H1 (cell line): ENCODE measurements at regions not wholly inside any gene's neighbourhood (a gene's known extent, or its start where the extent isn't known, plus 50 kb on each side); places are given as distances from the start of the nearest gene placed in this dataset.

Source experiments
- TF ChIP-seq, protein P1 (sequence below): fragments of 300-600 bp; sonication (generic); IDR thresholded peaks from 2 replicates; pipeline ENCODE4 v1.7.1; 2012; ENCODE audit warnings: low read length, moderate library complexity, mild to moderate bottlenecking, inconsistent platforms; ENCODE audit not compliant: insufficient replicate concordance

DNA sequence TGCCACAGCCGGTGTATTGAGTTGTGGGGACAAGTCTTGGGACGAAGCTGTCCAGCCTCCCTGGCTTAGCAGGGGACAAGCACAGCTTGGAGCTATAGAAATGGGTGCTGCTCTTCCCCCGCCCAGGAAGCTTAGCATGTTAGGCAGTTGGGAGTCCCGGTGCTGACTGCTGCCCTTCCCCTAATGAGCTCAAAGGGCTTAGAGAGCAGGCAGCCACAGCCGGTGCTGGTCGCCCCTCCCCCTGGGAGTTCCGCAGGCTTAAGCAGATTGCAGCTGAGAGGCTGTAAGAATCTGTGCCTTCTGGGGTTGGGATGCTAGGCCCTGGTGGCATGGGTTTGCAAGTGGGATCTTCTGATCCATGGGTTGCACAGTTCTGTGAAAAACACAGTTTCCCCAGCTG lies 237.3 kb downstream of the DCDC2C start (continued):
- TF ChIP-seq, protein P1, sequence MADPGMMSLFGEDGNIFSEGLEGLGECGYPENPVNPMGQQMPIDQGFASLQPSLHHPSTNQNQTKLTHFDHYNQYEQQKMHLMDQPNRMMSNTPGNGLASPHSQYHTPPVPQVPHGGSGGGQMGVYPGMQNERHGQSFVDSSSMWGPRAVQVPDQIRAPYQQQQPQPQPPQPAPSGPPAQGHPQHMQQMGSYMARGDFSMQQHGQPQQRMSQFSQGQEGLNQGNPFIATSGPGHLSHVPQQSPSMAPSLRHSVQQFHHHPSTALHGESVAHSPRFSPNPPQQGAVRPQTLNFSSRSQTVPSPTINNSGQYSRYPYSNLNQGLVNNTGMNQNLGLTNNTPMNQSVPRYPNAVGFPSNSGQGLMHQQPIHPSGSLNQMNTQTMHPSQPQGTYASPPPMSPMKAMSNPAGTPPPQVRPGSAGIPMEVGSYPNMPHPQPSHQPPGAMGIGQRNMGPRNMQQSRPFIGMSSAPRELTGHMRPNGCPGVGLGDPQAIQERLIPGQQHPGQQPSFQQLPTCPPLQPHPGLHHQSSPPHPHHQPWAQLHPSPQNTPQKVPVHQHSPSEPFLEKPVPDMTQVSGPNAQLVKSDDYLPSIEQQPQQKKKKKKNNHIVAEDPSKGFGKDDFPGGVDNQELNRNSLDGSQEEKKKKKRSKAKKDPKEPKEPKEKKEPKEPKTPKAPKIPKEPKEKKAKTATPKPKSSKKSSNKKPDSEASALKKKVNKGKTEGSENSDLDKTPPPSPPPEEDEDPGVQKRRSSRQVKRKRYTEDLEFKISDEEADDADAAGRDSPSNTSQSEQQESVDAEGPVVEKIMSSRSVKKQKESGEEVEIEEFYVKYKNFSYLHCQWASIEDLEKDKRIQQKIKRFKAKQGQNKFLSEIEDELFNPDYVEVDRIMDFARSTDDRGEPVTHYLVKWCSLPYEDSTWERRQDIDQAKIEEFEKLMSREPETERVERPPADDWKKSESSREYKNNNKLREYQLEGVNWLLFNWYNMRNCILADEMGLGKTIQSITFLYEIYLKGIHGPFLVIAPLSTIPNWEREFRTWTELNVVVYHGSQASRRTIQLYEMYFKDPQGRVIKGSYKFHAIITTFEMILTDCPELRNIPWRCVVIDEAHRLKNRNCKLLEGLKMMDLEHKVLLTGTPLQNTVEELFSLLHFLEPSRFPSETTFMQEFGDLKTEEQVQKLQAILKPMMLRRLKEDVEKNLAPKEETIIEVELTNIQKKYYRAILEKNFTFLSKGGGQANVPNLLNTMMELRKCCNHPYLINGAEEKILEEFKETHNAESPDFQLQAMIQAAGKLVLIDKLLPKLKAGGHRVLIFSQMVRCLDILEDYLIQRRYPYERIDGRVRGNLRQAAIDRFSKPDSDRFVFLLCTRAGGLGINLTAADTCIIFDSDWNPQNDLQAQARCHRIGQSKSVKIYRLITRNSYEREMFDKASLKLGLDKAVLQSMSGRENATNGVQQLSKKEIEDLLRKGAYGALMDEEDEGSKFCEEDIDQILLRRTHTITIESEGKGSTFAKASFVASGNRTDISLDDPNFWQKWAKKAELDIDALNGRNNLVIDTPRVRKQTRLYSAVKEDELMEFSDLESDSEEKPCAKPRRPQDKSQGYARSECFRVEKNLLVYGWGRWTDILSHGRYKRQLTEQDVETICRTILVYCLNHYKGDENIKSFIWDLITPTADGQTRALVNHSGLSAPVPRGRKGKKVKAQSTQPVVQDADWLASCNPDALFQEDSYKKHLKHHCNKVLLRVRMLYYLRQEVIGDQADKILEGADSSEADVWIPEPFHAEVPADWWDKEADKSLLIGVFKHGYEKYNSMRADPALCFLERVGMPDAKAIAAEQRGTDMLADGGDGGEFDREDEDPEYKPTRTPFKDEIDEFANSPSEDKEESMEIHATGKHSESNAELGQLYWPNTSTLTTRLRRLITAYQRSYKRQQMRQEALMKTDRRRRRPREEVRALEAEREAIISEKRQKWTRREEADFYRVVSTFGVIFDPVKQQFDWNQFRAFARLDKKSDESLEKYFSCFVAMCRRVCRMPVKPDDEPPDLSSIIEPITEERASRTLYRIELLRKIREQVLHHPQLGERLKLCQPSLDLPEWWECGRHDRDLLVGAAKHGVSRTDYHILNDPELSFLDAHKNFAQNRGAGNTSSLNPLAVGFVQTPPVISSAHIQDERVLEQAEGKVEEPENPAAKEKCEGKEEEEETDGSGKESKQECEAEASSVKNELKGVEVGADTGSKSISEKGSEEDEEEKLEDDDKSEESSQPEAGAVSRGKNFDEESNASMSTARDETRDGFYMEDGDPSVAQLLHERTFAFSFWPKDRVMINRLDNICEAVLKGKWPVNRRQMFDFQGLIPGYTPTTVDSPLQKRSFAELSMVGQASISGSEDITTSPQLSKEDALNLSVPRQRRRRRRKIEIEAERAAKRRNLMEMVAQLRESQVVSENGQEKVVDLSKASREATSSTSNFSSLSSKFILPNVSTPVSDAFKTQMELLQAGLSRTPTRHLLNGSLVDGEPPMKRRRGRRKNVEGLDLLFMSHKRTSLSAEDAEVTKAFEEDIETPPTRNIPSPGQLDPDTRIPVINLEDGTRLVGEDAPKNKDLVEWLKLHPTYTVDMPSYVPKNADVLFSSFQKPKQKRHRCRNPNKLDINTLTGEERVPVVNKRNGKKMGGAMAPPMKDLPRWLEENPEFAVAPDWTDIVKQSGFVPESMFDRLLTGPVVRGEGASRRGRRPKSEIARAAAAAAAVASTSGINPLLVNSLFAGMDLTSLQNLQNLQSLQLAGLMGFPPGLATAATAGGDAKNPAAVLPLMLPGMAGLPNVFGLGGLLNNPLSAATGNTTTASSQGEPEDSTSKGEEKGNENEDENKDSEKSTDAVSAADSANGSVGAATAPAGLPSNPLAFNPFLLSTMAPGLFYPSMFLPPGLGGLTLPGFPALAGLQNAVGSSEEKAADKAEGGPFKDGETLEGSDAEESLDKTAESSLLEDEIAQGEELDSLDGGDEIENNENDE, result no peak
